ENCODE measurements at regions not wholly inside any gene's neighbourhood (a gene's known extent, or its start where the extent isn't known, plus 50 kb on each side); places are given as distances from the start of the nearest gene placed in this dataset.
"Not testable (repeated sequence)": the region's sequence is repeated elsewhere in the genome, so short reads cannot be mapped to it uniquely, and the experiment has no call there.

DNA sequence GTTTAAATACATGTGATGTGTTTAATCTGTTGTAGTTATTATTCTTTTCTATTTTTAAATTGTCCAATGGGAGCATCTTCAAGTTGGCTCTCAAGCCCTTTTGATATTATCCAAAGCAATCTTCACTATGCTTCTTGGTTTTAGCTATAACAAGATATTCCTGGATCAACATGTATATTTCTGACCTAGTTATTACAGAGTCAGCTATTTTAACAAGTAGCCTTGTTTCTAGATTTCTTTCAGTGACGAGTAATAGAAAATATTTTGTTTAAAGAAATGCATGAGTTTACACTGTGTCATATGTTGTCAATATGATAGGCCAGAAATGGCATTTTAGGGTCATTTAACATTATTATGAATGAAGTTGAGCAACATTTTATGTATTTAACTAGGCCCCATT is 421.8 kb upstream of the MAP2 start:
- Histone ChIP-seq H3K9me3 (ENCODE audit: control insufficient read depth, low read length) (peaks cover 3% of the 10 kb centered on the region), H3K27ac (ENCODE audit: insufficient read depth, low read depth, low read length, poor library complexity, severe bottlenecking) (no peak overlapping the region), H3K4me3 (ENCODE audit: insufficient read depth, low read depth, low read length) (no peak overlapping the region), H3K4me1 (ENCODE audit: control insufficient read depth, insufficient read depth, low read length) (no peaks in the 10 kb centered on the region), H3K36me3 (ENCODE audit: control insufficient read depth, insufficient read depth, low read length) (no peaks in the 10 kb centered on the region), H3K27me3 (ENCODE audit: control insufficient read depth, insufficient read depth, low read length, poor library complexity, severe bottlenecking) (no peaks in the 10 kb centered on the region)
- WGBS, 2 experiments = 93 to 100% methylated on average over 1 of the region's 1 CpG

DNA sequence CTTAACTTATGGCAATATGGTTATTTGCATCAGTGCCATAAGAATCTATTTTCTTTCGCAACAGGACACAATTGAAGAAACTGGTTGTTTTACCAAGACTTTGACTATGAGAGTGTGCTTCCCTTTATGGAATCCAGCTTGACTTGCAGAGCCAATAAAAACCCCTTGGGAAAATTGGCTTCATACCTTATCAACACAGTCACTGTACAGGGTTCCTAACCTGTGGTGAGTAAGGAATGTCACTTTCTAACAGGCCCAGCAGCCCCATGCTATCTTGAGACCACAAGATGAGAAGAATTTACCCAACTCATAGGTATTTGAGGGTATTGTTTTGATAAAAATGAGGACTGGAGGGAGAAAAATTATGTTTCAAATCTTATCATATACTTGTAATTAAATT is 418.5 kb upstream of the MAP2 start:
- WGBS, 2 experiments = 97 to 100% methylated on average over 1 of the region's 1 CpG
- Histone ChIP-seq H3K9me3 (ENCODE audit: control insufficient read depth, low read length) (peaks cover 3% of the 10 kb centered on the region), H3K27ac (ENCODE audit: insufficient read depth, low read depth, low read length, poor library complexity, severe bottlenecking) (no peak overlapping the region), H3K27me3 (ENCODE audit: control insufficient read depth, insufficient read depth, low read length, poor library complexity, severe bottlenecking) (no peaks in the 10 kb centered on the region), H3K4me3 (ENCODE audit: insufficient read depth, low read depth, low read length) (no peak overlapping the region), H3K36me3 (ENCODE audit: control insufficient read depth, insufficient read depth, low read length) (no peaks in the 10 kb centered on the region), H3K4me1 (ENCODE audit: control insufficient read depth, insufficient read depth, low read length) (no peaks in the 10 kb centered on the region)

DNA sequence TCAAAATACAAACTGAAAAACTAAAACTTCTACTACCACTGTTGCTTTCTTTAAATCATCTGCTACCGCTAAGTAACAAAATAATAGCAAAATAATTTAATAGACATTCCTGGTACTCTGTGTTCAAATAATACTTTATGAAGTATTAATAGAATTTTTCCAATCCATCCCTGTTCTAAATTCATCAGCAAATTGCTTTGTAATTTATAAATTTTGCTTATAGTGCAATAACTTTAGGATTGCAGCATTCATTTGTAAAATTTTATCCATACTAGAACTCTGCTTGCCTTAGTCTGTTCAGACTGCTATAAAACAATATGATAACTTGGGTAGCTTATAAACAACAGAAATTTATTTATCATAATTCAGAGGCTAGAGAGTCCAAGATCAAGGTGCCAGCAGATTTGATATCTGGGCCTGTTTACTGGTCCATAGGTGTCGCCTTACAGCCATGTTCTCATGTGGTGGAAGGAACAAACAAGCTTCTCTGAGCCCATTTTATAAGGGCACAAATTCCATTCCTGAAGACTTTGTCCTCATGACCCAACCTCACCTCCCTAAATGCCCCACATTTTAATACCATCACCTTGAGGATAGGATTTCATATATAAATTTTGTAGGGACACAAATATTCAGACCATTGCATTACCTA is 415.1 kb upstream of the MAP2 start:
- Histone ChIP-seq H3K9me3 (ENCODE audit: control insufficient read depth, low read length) (peaks cover 3% of the 10 kb centered on the region), H3K36me3 (ENCODE audit: control insufficient read depth, insufficient read depth, low read length) (no peaks in the 10 kb centered on the region), H3K27me3 (ENCODE audit: control insufficient read depth, insufficient read depth, low read length, poor library complexity, severe bottlenecking) (no peaks in the 10 kb centered on the region), H3K27ac (ENCODE audit: insufficient read depth, low read depth, low read length, poor library complexity, severe bottlenecking) (no peak overlapping the region), H3K4me3 (ENCODE audit: insufficient read depth, low read depth, low read length) (no peak overlapping the region), H3K4me1 (ENCODE audit: control insufficient read depth, insufficient read depth, low read length) (no peaks in the 10 kb centered on the region)
- WGBS, 2 experiments = 93 to 95% methylated on average over 1 of the region's 2 CpGs

DNA sequence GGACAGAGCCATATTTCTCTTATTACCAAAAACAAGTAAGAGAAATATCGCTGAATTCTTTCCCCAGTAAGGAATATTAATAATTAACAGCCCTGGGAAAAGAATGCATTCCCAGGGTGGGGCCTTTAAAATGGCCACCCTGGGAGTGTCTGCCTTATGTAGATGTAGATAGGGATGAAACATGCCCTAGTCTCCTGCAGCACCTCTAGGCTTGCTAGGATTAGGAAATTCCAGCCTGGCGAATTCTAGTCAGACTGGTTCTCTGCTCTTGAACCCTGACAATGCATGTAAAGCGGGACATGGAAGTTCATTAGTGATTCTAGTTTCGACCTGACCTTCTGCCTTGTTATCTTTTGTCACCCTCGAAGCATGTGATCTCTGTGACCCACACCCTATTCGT is 405.2 kb upstream of the MAP2 start:
- H3K27ac ChIP-seq (ENCODE audit: insufficient read depth, low read depth, low read length, poor library complexity, severe bottlenecking); H3K9me3 ChIP-seq (ENCODE audit: control insufficient read depth, low read length); H3K27me3 ChIP-seq (ENCODE audit: control insufficient read depth, insufficient read depth, low read length, poor library complexity, severe bottlenecking); H3K36me3 ChIP-seq (ENCODE audit: control insufficient read depth, insufficient read depth, low read length); H3K4me3 ChIP-seq (ENCODE audit: insufficient read depth, low read depth, low read length); H3K4me1 ChIP-seq (ENCODE audit: control insufficient read depth, insufficient read depth, low read length): not testable (repeated sequence)
- 92 to 96% methylated on average over 5 of the region's 6 CpGs for WGBS, 2 experiments

DNA sequence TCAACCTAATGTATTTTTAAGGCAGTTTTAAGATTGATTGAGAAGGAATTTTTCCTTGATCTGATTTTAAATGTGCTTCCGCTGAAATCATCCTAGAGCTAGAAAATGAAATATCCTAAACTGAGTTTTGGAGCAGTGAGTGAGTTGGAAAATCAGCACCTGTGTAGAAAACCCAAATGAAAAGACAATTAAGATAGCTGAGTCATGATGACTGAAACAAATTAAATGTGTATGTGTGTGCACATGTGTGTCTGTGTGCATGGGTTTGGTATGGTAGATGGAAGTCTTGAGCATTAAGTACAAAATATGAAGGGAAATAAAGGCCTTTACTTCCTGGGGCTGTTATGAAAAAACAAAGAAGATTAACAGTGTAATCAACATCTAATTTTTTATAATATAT is 394.6 kb upstream of the MAP2 start:
- Histone ChIP-seq H3K4me3 (ENCODE audit: insufficient read depth, low read depth, low read length) (no peak overlapping the region), H3K9me3 (ENCODE audit: control insufficient read depth, low read length) (no peaks in the 10 kb centered on the region), H3K36me3 (ENCODE audit: control insufficient read depth, insufficient read depth, low read length) (no peaks in the 10 kb centered on the region), H3K27me3 (ENCODE audit: control insufficient read depth, insufficient read depth, low read length, poor library complexity, severe bottlenecking) (no peaks in the 10 kb centered on the region), H3K27ac (ENCODE audit: insufficient read depth, low read depth, low read length, poor library complexity, severe bottlenecking) (no peak overlapping the region), H3K4me1 (ENCODE audit: control insufficient read depth, insufficient read depth, low read length) (no peaks in the 10 kb centered on the region)
- WGBS, 2 experiments = 88 to 98% methylated on average over 1 of the region's 1 CpG

DNA sequence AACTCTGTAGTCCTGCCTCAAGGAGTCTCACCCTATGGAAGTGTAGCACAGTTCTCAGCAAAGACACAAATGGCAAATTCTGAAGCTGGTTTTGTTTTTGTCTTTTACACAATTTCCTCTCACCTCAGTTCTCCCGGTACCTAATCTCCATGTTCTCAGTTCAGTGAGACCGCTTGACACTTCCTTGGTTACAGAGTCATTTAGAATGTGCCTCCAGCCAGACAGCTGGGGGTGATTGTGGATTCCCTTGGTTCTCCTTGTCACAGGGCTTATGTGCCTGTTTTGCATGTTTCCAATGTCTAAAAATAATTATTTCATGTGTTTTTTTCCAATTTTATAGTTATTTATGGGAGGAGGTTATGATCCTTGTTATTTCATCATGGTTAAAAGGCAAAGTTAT is 379.5 kb upstream of the MAP2 start:
- 91 to 93% methylated on average over 2 of the region's 2 CpGs for WGBS, 2 experiments
- no peaks in the 10 kb centered on the region for H3K27me3 ChIP-seq (ENCODE audit: control insufficient read depth, insufficient read depth, low read length, poor library complexity, severe bottlenecking)
- no peaks in the 10 kb centered on the region for H3K9me3 ChIP-seq (ENCODE audit: control insufficient read depth, low read length)
- no peak overlapping the region for H3K4me3 ChIP-seq (ENCODE audit: insufficient read depth, low read depth, low read length)
- no peak overlapping the region for H3K27ac ChIP-seq (ENCODE audit: insufficient read depth, low read depth, low read length, poor library complexity, severe bottlenecking)
- H3K4me1 ChIP-seq (ENCODE audit: control insufficient read depth, insufficient read depth, low read length) = no peaks in the 10 kb centered on the region
- no peaks in the 10 kb centered on the region for H3K36me3 ChIP-seq (ENCODE audit: control insufficient read depth, insufficient read depth, low read length)

DNA sequence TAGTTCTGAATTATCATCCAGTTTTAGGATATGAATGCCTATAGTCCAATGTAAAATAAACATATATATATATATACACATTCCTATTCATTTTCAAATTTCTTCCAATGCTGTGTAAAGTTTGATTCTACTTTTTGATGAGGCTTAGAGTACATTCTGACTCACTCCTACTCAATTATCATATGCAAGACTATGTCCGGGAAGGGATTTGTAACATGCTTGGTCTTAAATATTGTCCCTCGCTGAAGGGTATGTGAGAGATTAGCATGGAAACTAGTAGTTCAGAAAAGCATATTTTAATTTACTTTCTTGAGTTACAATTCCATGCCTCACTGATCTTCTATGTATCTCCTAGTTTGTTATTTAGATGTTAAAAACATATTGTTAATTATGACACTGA is 377.7 kb upstream of the MAP2 start:
- no peaks in the 10 kb centered on the region for H3K36me3 ChIP-seq (ENCODE audit: control insufficient read depth, insufficient read depth, low read length)
- no peaks in the 10 kb centered on the region for H3K4me1 ChIP-seq (ENCODE audit: control insufficient read depth, insufficient read depth, low read length)
- no peak overlapping the region for H3K4me3 ChIP-seq (ENCODE audit: insufficient read depth, low read depth, low read length)
- H3K9me3 ChIP-seq (ENCODE audit: control insufficient read depth, low read length) = no peaks in the 10 kb centered on the region
- no peak overlapping the region for H3K27ac ChIP-seq (ENCODE audit: insufficient read depth, low read depth, low read length, poor library complexity, severe bottlenecking)
- H3K27me3 ChIP-seq (ENCODE audit: control insufficient read depth, insufficient read depth, low read length, poor library complexity, severe bottlenecking) = no peaks in the 10 kb centered on the region
- WGBS, 2 experiments = 95% methylated on average over 2 of the region's 2 CpGs; no CpG with 5 or more reads in 1 of the 2 experiments

DNA sequence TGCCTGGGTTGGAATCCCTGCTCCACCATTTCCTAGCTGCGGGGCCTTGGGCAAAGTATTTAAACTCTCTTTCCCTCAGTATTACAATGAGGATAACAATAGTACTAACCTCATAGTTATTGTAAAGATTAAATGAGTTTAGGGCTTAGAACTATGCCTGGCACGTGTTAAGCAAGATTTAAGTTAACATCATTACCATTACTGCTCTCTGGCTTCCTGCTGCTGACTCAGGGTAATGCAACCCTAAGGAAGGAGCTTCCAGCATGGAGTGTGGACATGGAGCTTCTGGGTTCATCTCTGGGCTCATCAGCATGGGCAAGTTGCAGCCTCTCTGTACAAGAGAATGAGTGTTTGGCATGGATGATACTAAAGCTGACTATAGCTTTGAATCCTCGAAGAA is 374.2 kb upstream of the MAP2 start:
- no peak overlapping the region for H3K27ac ChIP-seq (ENCODE audit: insufficient read depth, low read depth, low read length, poor library complexity, severe bottlenecking)
- no peaks in the 10 kb centered on the region for H3K9me3 ChIP-seq (ENCODE audit: control insufficient read depth, low read length)
- no peaks in the 10 kb centered on the region for H3K36me3 ChIP-seq (ENCODE audit: control insufficient read depth, insufficient read depth, low read length)
- 89% methylated on average over 2 of the region's 3 CpGs; no CpG with 5 or more reads in 1 of the 2 experiments for WGBS, 2 experiments
- H3K4me3 ChIP-seq (ENCODE audit: insufficient read depth, low read depth, low read length) = no peak overlapping the region
- H3K4me1 ChIP-seq (ENCODE audit: control insufficient read depth, insufficient read depth, low read length) = no peaks in the 10 kb centered on the region
- H3K27me3 ChIP-seq (ENCODE audit: control insufficient read depth, insufficient read depth, low read length, poor library complexity, severe bottlenecking) = no peaks in the 10 kb centered on the region

DNA sequence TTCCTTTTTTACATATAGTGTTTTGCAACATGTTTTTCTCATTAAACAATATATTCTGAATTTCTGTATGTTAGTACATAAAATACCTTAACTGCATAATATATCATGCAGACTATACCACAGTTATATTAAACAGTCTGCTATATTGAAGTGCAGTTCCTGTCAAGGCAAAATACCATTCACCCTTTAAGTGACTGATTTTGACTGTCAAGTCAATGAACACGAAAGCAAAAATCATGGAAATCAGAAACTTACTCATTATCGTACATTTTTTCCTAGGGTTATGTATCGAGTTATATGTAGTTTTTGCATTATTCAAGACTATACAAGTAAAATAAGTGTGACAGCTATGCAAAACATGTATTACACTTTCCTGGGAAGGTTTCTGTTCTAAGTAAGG is 361.6 kb upstream of the MAP2 start:
- Histone ChIP-seq H3K4me3 (ENCODE audit: insufficient read depth, low read depth, low read length) (no peak overlapping the region), H3K27me3 (ENCODE audit: control insufficient read depth, insufficient read depth, low read length, poor library complexity, severe bottlenecking) (no peaks in the 10 kb centered on the region), H3K27ac (ENCODE audit: insufficient read depth, low read depth, low read length, poor library complexity, severe bottlenecking) (no peak overlapping the region), H3K36me3 (ENCODE audit: control insufficient read depth, insufficient read depth, low read length) (no peaks in the 10 kb centered on the region), H3K9me3 (ENCODE audit: control insufficient read depth, low read length) (no peaks in the 10 kb centered on the region), H3K4me1 (ENCODE audit: control insufficient read depth, insufficient read depth, low read length) (no peaks in the 10 kb centered on the region)
- WGBS, 2 experiments = 95 to 100% methylated on average over 1 to 3 of the region's 3 CpGs

DNA sequence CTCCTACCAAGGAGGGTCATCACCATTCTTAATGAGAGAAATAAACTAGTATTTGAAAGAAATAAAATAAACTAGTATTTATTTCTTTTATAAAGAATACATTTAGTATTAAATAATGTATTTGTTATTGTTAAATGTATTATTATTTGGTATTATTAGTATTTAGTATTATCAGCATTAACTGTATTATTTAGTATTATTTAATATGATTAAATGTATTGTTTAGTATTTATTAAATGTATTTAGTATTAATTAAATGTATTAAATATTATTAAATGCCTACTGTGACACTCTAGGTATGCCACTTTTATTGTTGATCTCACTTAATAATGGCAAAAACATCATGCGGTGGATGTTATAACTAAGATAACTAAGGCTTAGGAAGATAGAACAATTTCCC is 353.6 kb upstream of the MAP2 start:
- no peaks in the 10 kb centered on the region for H3K36me3 ChIP-seq (ENCODE audit: control insufficient read depth, insufficient read depth, low read length)
- no peak overlapping the region for H3K4me3 ChIP-seq (ENCODE audit: insufficient read depth, low read depth, low read length)
- H3K27me3 ChIP-seq (ENCODE audit: control insufficient read depth, insufficient read depth, low read length, poor library complexity, severe bottlenecking) = no peaks in the 10 kb centered on the region
- no CpG with 5 or more reads among the region's 1 CpG for WGBS, 2 experiments
- H3K9me3 ChIP-seq (ENCODE audit: control insufficient read depth, low read length) = no peaks in the 10 kb centered on the region
- H3K4me1 ChIP-seq (ENCODE audit: control insufficient read depth, insufficient read depth, low read length) = no peaks in the 10 kb centered on the region
- H3K27ac ChIP-seq (ENCODE audit: insufficient read depth, low read depth, low read length, poor library complexity, severe bottlenecking) = no peak overlapping the region

DNA sequence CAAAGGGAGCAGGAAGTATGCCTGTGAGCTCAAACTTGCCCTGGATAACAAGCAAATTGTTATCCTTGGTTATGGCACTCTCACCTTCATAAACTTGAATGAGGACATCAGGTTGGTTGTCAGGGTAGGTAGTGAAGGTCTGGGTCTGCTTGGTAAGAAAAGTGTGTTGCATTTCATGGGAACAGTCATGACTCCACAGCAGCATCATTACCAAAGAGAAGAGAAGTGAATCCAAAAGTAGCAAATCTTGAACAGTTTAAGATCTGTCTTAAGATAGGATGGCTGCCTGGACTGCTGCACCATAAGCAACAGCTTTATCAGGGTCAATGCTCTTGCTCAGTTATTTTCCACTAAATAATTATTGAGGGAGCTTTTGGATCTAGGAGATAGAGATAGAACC is 350.7 kb upstream of the MAP2 start:
- Histone ChIP-seq H3K27me3 (ENCODE audit: control insufficient read depth, insufficient read depth, low read length, poor library complexity, severe bottlenecking) (no peaks in the 10 kb centered on the region), H3K27ac (ENCODE audit: insufficient read depth, low read depth, low read length, poor library complexity, severe bottlenecking) (no peak overlapping the region), H3K4me3 (ENCODE audit: insufficient read depth, low read depth, low read length) (no peak overlapping the region), H3K9me3 (ENCODE audit: control insufficient read depth, low read length) (no peaks in the 10 kb centered on the region), H3K36me3 (ENCODE audit: control insufficient read depth, insufficient read depth, low read length) (no peaks in the 10 kb centered on the region), H3K4me1 (ENCODE audit: control insufficient read depth, insufficient read depth, low read length) (no peaks in the 10 kb centered on the region)
